Activated T-cell treated with anti-CD3 and anti-CD28 coated beads, Interleukin-2, amount 50 U/mL, for 4 hours (primary cell): ENCODE measurements at regions not wholly inside any gene's neighbourhood (a gene's known extent, or its start where the extent isn't known, plus 50 kb on each side); places are given as distances from the start of the nearest gene placed in this dataset.
"Not testable (repeated sequence)": the region's sequence is repeated elsewhere in the genome, so short reads cannot be mapped to it uniquely, and the experiment has no call there.

Source experiments
- ATAC-seq, 2 donors: fragments of 200-7000 bp; cut with Tn5 transposase; one replicate each; pipeline ENCODE4 v1.10.0; 2021
- DNase-seq: peaks from one replicate; pipeline ENCODE4 v3.0.0-alpha.2; 2020
- H3K27me3 Mint-ChIP-seq: one replicate; pipeline ENCODE4 v1.8.0; 2021; ENCODE audit warnings: low read depth, mixed read lengths
- H3K36me3 Mint-ChIP-seq: one replicate; pipeline ENCODE4 v1.8.0; 2022; ENCODE audit warnings: mixed read lengths; ENCODE audit not compliant: insufficient read depth
- H3K4me1 Mint-ChIP-seq: one replicate; pipeline ENCODE4 v1.8.0; 2021; ENCODE audit warnings: low read depth, mixed read lengths
- H3K4me3 Mint-ChIP-seq: one replicate; pipeline ENCODE4 v1.8.0; 2021; ENCODE audit warnings: mild to moderate bottlenecking, moderate library complexity, mixed read lengths
- H3K9me3 Mint-ChIP-seq: one replicate; pipeline ENCODE4 v1.8.0; 2021; ENCODE audit warnings: mixed read lengths

DNA sequence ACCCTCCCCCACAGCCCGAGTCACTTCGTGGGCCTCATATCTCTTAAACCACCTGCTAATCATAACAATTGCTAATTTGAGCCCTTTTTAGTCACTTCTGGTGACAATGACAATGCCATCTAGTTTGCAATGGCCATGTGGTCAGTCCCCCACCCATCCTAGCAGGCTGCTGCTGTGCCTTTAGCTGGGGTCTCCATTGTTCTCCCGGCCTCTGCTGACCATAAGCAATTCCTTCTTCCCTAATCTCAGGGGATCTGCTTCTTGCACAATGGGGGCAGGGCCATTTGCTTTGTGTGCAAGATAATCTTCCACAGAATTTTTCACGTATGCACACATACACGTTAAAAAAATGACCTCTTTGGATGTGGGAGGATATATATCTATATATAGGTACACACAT, 406.1 kb upstream of the ONECUT1 start:
- no peaks in the 10 kb centered on the region for H3K4me1 Mint-ChIP-seq
- H3K36me3 Mint-ChIP-seq = no peaks in the 10 kb centered on the region

DNA sequence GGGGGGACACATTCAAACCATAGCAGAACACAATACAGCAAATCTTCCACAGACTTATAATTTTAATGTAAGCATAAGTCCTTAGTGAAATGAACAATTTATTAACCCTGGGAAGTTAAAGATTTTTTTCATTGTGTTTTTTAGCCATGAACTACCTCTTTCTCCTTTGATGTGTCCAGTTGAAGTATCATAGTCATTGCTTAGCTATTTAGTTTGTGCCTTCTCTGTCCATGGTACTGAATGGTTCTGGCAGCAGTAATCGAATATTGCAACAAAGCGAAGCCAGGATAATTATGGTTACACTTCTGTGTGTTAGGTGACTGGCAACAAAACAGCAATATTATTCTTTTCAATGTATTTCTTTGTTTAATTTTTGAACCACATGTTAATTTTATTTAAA, 403.0 kb upstream of the ONECUT1 start:
- DNase-seq (no peak), ATAC-seq (no peak)
- H3K36me3 Mint-ChIP-seq = no peaks in the 10 kb centered on the region
- no peaks in the 10 kb centered on the region for H3K4me1 Mint-ChIP-seq
- H3K9me3 Mint-ChIP-seq = no peaks in the 10 kb centered on the region
- peaks cover 5% of the 10 kb centered on the region for H3K27me3 Mint-ChIP-seq
- no peak overlapping the region for H3K4me3 Mint-ChIP-seq

More for the DNA sequence above, 406.1 kb upstream of the ONECUT1 start:
- DNase-seq (no peak), ATAC-seq (no peak)
- Mint-ChIP-seq H3K9me3 (no peaks in the 10 kb centered on the region), H3K27me3 (peaks cover 5% of the 10 kb centered on the region), H3K4me3 (no peak overlapping the region)

DNA sequence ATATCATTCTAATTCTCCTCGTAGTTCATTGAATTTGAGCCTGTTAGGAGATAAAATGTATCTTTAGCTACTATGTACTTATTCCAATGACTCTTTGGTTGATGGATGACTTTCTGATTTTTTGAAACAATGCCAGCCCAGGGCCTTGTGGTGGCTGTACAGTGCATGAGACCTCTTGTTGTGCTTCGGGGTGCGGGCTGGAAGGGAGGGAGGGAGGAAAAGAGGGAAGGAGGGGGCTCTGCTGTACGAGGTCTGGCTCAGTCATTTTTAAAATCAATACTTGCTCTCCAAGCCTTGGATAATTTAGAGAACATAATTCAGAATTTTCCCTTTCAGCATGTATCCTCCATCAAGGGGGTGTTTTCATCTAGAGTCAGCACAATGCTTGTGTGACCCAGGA, 399.7 kb upstream of the ONECUT1 start:
- no peak for ATAC-seq
- Mint-ChIP-seq H3K27me3 (no peaks in the 10 kb centered on the region), H3K4me3 (no peak overlapping the region), H3K4me1 (no peaks in the 10 kb centered on the region), H3K9me3 (peaks cover 4% of the 10 kb centered on the region), H3K36me3 (no peaks in the 10 kb centered on the region)
- DNase-seq = no peak

DNA sequence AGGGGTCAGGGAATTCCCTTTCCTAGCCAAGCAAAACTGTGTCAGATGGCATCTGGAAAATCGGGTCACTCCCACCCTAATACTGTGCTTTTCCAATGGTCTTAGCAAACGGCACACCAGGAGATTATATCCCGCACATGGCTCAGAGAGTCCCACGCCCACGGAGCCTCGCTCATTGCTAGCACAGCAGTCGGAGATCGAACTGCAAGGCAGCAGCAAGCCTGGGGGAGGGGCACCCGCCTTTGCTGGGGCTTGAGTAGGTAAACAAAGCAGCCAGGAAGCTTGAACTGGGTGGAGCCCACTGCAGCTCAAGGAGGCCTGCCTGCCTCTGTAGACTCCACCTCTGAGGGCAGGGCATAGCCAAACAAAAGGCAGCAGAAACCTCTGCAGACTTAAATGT, 393.3 kb upstream of the ONECUT1 start:
- H3K27me3 Mint-ChIP-seq, H3K36me3 Mint-ChIP-seq, DNase-seq, H3K4me3 Mint-ChIP-seq, H3K4me1 Mint-ChIP-seq, ATAC-seq: not testable (repeated sequence)
- H3K9me3 Mint-ChIP-seq = peaks cover 10% of the 10 kb centered on the region

DNA sequence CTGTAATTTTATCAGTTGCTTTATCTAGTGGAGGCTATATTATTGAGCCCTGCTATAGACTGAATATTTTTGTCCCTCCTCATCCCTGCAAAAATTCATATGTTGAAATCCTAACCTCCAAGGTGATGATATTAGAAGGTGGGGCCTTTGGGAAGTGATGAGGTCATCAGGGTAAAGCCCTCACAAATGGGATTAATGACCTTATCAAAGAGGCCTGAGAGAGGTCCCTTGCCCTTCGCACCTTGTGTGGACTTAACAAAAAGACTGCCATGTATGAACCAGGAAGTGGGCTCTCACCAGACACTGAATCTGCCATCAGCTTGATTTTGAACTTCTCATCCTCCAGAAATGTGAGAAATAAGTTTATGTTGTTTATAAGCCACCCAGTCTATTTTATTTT, 381.4 kb upstream of the ONECUT1 start:
- Mint-ChIP-seq H3K27me3 (no peaks in the 10 kb centered on the region), H3K4me1 (no peaks in the 10 kb centered on the region), H3K36me3 (no peaks in the 10 kb centered on the region), H3K4me3 (no peak overlapping the region), H3K9me3 (no peaks in the 10 kb centered on the region)
- ATAC-seq (no peak), DNase-seq (no peak)

DNA sequence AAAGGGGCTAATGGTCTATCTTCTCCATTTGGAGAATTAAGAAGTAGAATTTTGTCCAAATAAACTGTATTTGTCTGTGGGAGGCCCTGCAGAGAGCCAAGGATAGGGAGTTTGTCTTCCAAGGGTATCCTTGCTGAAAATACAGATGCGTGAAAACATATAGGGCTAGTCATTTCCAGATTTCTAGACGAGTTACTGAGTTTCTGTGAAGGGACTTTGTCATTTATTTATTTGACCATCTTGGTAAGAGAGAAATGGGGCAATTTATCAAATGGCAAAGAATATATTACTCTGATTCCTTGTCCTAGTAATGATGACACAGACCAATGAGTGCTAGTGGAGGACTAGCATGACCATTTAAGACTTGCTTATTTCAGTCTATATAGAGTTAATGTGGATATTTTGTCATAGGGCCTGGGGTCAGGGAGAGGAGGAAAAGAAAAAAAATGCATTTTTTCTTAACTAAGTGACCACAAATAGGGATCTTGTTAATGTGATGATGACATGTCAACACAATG, 376.6 kb upstream of the ONECUT1 start:
- Mint-ChIP-seq H3K36me3 (no peaks in the 10 kb centered on the region), H3K4me1 (no peaks in the 10 kb centered on the region), H3K27me3 (peaks cover 4% of the 10 kb centered on the region), H3K9me3 (no peaks in the 10 kb centered on the region), H3K4me3 (no peak overlapping the region)
- no peak for ATAC-seq
- DNase-seq = no peak

DNA sequence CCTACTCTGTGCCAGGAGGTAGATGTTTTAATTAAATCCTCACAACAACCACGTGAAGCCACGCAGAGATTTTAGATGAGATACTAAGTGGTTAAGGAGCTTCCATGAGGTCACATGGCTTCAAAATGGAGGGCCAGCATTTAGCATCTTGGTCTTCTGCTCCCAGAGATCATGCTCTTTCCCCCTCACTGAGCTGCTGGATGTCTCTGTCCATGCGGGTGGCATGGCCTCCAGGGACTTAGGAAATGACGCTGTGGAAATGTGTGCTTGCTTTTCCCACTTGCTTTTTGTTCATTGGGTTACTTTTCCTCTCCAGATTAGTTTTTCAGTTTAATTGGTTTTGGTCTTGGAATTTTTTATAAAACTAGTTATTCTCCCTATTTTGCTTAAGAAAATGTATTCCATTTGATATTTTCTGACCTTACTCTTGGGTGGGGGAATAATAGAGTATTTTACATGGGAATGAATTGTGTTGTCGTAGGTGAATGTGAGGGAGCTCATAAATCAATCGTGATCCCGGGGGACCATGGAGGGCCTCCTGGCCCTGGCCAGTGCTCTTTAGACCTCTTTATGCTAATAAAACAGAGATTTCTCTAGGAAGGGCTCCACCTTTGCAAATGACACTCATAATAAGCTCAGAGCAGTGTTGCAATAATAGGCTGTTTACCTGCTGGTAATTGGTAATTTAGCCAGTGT, 376.0 kb upstream of the ONECUT1 start:
- Mint-ChIP-seq H3K27me3 (peaks cover 4% of the 10 kb centered on the region), H3K9me3 (no peaks in the 10 kb centered on the region), H3K4me3 (no peak overlapping the region), H3K4me1 (no peaks in the 10 kb centered on the region), H3K36me3 (no peaks in the 10 kb centered on the region)
- ATAC-seq (no peak), DNase-seq (no peak)

DNA sequence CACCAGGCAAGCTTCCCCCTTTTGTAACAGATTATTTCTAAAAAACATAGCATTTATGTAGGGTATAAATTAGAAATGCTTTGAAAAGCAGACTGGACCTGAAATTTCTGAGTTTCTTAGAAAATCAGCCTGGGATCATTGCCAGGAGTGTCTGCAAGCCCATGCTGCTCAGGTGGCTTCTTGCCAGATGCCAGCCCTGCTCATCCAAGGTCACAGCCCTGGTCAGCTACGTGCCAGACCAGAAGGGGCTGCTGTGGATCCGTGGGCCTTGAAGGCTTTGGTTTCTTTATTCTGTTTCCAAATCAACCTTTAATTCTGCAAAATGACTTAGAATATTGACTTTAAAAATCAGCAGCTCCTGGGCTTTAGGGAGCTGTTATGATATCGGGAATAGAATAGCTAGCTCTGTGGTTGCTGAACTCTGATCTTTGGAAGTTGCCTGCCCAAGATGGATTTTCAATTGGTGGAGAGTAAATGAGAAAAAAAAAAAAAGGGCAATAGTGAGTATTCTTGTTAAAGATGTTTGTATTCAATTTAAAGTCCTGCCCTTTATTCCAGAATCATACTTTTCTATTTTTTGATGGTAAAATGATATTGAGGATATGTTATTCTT, 370.1 kb upstream of the ONECUT1 start:
- Mint-ChIP-seq H3K27me3 (peaks cover 4% of the 10 kb centered on the region), H3K36me3 (no peaks in the 10 kb centered on the region), H3K4me1 (no peaks in the 10 kb centered on the region), H3K9me3 (no peaks in the 10 kb centered on the region), H3K4me3 (no peak overlapping the region)
- ATAC-seq (no peak), DNase-seq (no peak)

DNA sequence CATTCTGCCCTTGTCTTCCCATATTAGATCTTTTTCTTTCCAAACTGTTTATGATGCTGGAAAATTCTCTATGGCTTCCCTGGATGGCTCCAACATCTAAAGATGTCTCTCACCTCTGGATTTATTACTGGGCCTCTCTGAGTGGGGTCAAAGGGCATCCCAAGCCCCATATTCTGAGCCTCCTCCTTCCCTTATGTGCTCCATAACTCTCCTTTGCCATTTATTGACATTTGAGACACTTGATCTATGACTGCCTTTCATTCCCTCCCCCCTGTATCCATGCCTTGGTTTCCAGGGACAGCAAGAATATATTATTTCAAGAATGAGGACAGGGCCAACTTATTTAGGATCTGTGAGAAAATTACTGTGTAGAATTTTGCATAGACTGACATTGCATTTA, 369.3 kb upstream of the ONECUT1 start:
- H3K36me3 Mint-ChIP-seq = no peaks in the 10 kb centered on the region
- ATAC-seq = no peak
- no peak overlapping the region for H3K4me3 Mint-ChIP-seq
- no peaks in the 10 kb centered on the region for H3K4me1 Mint-ChIP-seq
- no peak for DNase-seq
- H3K27me3 Mint-ChIP-seq = peaks cover 4% of the 10 kb centered on the region
- H3K9me3 Mint-ChIP-seq = no peaks in the 10 kb centered on the region

DNA sequence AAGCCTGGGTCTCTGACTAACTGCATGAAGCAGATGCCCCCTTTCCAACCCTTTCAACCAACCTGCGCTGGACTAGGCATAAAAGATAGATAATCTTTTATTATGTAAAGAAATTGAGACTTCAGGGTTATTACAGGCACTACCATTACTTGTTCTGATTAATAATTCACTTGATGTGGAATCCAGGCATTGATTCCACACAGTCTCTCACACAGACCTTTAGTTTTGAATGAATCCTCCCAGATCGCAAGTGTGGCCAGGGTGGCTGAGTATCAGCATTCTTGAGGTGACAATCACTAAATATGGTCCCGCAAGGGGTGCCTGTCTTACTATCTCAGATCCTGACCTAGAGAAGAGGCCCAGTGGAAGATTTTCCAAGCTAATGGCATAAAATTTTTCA, 368.9 kb upstream of the ONECUT1 start:
- H3K4me3 Mint-ChIP-seq = no peak overlapping the region
- H3K9me3 Mint-ChIP-seq = no peaks in the 10 kb centered on the region
- no peaks in the 10 kb centered on the region for H3K36me3 Mint-ChIP-seq
- no peak for DNase-seq
- no peaks in the 10 kb centered on the region for H3K4me1 Mint-ChIP-seq
- ATAC-seq = no peak
- peaks cover 3% of the 10 kb centered on the region for H3K27me3 Mint-ChIP-seq

DNA sequence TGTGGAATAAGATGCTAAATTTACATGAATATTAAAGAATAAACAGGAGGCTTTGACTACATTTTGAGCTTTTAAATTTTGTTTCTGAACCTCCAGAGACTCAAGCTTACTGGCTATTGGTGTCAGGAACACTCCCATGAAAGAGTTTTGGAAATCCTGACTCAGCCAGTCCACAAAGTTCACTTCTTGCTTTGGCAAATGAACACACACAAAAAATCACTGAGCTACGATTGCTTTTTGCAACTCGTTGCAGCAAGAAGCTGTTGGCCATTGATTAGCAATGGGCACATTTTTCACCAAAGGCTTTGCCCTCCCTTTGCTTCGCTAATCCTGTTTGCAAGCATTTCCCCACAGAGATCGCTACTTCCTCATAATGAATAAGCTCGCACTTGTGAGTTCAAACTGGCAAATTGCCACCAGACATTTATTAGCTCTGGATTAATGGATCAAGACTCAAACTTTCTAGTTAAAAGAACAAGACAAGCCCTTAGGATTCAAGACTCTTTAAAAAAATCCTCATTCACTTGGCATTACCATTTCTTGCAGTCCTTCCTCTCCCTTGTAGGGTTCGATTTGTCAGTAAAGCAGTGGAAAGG, 343.2 kb upstream of the ONECUT1 start:
- DNase-seq = no peak
- no peaks in the 10 kb centered on the region for H3K9me3 Mint-ChIP-seq
- no peak for ATAC-seq
- no peaks in the 10 kb centered on the region for H3K27me3 Mint-ChIP-seq
- H3K4me3 Mint-ChIP-seq = no peak overlapping the region
- no peaks in the 10 kb centered on the region for H3K36me3 Mint-ChIP-seq
- H3K4me1 Mint-ChIP-seq = no peaks in the 10 kb centered on the region

DNA sequence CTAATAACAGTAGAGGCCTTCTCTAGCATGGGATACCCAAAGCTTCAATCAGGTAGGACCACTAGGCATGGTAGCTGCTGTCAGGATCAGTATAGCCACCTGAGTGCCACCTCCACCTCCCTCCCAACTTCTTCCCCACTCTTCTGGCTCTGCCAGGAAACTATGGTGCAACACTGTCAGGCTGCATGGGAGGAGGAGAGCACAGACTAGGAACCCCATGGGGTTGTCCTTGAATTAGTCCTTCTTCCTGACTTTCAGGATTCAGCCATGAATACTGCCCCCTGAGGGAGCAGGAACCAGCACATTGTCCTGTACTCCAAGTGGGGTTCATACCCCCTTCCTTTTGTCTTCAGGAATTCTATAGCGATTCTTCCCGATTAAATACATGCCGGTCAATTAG, 340.8 kb upstream of the ONECUT1 start:
- ATAC-seq = no peak

DNA sequence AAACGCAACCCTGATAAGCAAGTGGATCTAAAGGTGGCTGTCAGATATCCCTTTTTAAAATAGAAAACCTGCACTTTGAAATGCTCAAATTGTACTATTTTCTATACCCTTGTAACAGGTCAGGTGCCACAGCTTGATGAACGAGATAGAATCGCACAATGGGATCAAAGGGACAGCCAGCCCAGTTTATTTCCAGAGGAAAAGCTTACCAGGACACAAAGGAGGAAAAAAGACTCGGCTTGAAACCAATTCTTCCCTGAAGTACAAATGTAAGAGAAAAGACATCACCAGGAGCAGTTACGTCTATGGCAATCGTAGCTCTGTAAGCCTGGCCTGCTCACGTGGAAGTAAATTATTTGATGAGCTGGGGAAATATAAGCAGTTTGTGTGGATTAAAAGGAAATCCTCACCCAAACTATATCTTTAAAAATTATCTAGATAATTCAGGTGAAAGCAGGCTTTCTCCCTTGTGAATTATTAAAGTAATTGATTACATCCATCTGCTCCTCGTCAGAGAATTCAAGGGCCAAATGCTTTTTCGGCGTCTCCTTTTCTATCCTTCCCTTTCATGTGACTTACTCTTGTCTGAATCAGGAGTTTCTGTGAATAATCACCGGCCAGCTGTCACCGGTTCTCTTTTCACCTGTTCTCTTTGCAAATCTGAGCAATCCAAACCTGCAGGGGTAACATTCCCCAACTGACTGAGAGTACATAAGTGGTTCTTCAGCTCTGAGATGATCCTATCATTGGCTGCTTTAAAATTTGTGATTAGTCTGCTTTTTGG, 339.2 kb upstream of the ONECUT1 start:
- ATAC-seq (no peak), DNase-seq (no peak)
- Mint-ChIP-seq H3K27me3 (no peaks in the 10 kb centered on the region), H3K36me3 (no peaks in the 10 kb centered on the region), H3K4me3 (no peak overlapping the region), H3K4me1 (no peaks in the 10 kb centered on the region), H3K9me3 (no peaks in the 10 kb centered on the region)

More for the DNA sequence above, 340.8 kb upstream of the ONECUT1 start:
- H3K9me3 Mint-ChIP-seq = no peaks in the 10 kb centered on the region
- H3K4me3 Mint-ChIP-seq = no peak overlapping the region
- H3K4me1 Mint-ChIP-seq = no peaks in the 10 kb centered on the region
- H3K36me3 Mint-ChIP-seq = no peaks in the 10 kb centered on the region
- no peaks in the 10 kb centered on the region for H3K27me3 Mint-ChIP-seq
- DNase-seq = no peak

DNA sequence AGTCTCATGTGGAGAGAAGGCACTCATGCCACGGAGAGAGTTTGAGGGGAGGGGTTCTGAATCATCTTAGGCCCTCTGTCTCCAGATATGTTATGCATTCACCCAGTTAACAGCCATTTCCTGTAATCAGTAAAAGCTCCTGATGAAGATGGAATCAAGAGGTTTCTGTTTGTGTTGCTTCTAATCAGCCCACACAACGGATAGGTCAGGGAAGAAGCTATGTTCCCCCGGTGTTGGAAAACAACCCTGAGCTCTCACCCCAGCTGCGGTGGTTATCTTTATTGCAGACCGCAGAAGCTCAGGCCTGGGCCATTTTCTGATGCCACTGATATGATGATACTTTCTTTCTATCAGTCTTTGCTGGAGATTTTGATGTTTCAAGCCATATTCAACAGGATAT, 338.5 kb upstream of the ONECUT1 start:
- ATAC-seq (no peak), DNase-seq (no peak)
- Mint-ChIP-seq H3K36me3 (no peaks in the 10 kb centered on the region), H3K4me3 (no peak overlapping the region), H3K27me3 (no peaks in the 10 kb centered on the region), H3K9me3 (no peaks in the 10 kb centered on the region), H3K4me1 (no peaks in the 10 kb centered on the region)
